GM19035 (cell line): ENCODE measurements at regions not wholly inside any gene's neighbourhood (a gene's known extent, or its start where the extent isn't known, plus 50 kb on each side); places are given as distances from the start of the nearest gene placed in this dataset.

Experiments
- ATAC-seq: cut with Tn5 transposase; IDR thresholded peaks from one replicate; pipeline ENCODE4 v1.9.1; 2021; ENCODE audit not compliant: unreplicated experiment

DNA sequence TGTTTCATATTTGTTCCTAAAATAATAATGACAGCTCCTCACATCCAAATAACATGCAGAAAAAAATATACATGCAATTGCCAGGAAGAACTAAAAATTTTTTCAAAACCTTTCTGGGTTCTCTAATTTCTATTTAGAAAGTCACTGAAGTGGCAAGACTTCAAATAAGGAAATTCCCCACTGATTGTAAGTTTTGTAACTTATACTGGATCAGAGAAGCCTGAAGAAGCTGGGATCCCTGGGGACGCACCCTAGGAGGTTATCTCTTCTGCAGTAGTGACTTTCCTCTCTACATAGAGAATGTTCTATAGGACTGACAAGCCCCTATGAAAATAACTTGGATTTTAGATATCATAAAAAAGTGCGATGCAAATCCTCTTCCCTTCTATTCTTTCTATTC, 182.6 kb downstream of the MRPL39 start:
- ATAC-seq, result no peak

DNA sequence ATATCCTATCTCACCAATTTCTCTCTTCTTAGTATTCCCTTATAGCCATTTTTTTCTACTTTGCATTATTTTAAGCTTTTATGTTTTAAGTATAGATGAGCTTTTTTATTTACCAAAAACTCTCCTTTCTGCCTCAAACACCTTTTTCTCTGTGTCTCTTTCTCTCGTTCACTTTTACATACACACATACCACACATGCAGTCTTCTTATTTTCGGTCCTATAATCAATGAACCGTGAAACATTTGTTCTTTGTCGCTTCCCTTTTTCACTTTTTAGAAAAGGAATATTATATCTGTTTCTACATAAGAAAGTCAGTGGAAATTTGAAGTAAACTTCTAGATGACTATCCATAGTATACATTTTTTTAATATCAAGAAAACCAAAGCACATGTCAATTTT, 183.2 kb downstream of the MRPL39 start:
- ATAC-seq, result no peak

DNA sequence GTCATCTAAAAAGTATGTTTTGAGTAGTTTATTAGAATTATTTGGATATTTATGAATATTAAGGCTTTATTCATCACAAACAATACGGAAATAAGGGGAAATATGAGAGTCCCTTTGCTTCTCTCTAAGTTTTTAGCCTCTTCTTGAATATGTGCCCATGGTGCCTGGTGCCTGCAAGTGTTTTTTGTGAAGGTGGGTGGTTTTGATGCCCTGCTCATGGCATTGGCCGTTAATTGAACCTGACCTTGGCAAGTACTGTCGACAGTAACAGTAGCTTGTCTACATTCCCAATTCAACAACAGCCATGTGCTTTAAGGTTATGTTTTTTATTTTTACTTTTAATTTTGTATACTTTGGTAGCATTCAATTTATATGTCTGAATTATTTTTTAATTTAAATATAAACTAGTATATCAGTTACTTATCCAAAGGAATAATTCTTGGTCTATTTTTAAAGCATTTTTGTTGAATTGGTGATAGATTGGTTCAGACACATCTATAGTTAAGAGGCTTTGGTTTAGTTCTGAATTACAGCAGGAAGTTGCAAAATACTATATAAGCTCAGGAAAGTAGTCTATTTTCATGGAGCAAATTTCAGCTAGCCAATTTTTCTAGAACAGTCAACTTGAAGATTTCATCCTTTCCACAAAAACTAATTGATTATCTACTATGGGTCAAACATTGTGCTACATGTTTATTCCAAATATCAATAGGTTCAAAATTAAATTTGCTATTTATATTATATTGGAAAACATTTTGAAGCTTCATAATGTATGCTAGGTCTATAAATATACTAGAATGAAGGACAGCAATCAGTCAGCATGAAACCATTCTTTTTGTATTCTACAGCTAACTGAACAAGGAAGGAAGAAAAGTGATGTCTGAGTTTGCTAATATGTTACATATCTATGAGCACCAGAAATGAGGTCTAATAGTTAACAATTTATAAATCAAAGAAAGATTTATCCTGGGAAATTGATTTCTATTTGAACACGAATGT, 184.4 kb downstream of the MRPL39 start:
- ATAC-seq, result no peak

DNA sequence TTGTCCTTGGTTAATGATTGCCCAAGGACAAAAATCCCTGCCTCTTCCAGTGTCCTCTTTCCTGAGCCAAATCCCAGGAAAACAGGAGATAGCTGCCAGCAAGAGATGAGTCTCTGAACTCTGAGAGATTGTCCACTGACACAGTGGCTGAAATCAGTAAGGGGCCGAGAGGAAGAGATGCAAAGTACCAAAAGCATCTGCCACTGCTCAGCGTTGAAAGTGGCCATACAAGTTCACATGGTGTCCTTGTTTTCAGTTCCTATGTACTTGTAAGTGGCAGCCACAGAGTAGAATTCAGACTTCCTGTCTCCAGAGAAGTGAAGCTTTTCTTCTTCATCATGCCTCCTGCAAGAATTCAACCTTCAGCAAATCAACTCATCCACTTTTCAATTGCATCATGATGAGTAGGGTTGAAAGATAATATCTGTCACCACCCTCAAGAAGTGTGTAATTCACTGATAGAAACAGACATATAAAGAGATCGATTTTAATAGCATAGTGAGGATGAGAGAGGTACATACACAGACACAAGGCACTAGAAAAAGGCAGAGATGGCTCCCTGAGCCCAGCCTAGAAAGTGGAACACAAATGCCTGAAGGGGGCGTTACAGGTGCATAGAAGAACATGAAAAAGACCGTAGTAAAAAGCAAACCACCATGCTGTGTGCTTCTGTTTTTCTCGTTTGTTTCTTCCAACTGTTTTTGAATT, 185.8 kb downstream of the MRPL39 start:
- ATAC-seq, result peak; percentile 68

DNA sequence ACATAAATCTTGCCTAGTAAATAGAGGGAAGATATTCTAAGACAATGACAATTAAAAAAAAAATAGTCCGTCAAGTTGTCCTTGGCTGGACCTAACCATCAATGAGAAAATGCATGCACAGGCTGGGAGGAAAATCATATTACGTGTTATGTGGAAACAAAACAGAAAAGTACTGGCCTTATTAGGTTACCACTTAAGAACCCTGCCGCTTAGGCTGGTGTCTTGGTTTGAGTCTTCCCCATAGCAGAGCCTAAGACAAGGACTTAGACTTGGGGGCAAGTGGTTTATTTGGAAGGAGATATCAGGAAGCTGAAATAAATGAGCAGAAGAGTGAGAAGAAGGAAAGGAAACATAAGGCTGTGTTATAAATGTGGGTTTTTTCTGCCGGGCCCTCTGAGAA, 186.4 kb downstream of the MRPL39 start:
- no peak for ATAC-seq

DNA sequence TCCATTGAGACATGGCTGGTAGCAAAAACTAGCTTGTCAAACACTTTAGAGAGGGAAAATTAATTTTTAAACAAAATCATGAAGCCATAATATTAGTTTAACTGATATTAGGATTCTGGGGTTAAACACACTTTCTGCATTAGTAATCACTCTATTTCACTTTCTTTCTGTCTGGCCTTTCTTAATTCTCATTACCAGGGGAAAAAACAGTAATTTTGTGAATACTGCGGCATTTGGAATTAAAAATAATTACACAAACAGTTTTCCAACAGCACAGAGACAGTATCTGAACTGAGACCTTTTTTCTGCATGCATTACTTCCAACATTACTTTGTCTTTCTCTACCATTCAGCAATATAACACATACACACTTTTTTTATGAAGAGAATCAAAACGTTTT, 190.6 kb downstream of the MRPL39 start:
- no peak for ATAC-seq

DNA sequence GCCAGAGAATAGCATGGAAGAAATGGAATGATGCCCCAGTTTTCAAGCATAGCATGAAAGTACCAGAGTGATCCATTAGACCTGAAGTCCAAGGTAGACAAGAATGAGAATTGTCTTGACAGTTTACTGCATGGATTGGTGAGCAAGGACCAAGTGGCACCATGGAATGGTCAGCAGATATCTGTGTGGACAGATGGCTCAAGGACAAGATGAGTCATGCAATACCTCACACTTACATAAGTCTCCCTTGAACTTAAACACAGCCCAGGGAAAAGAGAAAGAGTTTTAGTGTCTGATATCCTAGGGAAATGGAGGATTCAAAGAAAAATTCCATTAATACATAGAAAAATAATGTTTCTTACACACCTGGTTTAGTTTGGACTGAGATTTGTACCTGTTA, 195.2 kb downstream of the MRPL39 start:
- no peak for ATAC-seq

DNA sequence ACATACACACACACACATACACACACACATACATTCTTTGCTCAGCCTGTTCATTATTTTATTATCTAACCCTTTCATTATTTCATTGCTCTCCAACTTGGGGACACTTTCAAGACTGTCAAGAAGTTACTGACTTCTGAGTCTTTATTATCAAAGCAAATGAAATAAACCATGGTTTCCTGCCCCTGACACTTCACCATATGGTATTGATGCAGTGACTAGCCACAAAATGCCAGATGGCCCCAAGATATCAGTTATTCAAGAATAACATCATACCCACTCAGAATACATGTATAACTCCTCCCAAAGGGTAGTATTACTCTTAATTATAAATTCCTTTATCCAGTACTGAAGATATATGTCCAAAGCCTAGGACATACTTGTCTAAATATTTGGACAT, 197.3 kb downstream of the MRPL39 start:
- no peak for ATAC-seq

DNA sequence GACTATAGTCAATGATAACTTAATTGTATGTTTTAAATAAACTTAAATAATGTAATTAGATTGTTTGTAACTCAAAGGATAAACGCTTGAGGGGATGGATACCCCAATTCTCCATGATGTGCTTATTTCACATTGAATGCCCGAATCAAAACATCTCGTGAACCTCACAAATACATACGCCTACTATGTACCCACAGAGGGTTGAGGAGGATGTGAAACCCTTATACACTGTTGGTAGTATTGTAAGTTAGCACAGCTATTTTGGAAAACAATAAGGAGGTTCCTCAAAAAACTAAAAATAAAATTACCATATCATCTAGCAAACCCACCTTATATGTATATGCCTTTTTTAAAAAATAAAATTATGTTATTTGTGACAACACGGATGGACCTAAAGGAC, 198.6 kb downstream of the MRPL39 start:
- no peak for ATAC-seq

DNA sequence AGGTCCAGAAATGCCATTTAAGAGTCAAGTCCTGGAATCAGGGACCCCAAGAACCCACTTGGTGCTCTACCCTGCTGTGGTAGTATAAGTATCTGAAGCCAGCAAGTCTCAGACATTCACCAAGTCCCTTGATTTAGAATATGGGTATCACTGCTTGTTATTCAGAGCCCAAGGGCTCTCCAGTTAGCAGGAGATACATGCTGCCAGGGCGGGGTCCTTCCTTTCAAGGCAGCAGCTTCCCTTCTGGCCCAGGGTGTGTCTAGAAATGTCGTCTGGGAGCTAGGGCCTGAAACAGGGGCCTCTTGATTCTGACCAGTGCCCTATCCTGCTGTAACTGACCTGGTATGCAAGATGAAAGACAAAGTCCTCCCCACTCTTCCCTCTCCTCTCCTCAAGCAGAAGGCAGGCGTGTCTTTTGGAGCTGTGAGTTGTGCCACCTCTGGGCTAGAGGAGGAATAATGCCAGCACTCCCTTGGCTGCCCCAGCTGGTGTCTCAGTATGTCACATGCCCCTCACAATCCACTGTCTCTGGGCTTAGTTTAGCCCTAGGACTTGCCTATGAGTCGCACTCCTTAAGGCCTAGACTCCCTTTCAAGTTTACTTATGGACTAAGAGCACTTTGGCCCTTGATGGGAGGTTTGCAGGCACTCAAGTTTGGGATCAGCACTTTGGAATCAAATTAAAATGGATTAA, 200.2 kb downstream of the MRPL39 start:
- ATAC-seq, result no peak

DNA sequence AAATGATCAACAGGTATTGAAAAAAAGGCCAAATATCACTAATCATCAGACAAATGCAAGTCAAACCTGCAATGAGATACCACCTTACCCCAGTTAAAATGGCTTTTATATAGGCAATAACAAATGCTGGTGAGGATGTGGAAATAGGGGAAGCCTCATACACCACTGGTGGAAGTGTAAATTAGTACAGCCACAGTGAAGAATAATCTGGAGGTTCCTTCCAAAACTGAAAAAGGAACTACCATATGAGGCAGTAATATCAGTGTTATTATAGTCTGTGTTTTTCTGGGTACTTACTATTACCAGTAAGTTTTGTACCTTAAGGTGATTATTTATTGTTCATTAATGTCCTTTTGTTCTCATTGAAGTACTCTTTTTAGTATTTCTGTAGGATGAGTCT, 201.3 kb downstream of the MRPL39 start:
- no peak for ATAC-seq

DNA sequence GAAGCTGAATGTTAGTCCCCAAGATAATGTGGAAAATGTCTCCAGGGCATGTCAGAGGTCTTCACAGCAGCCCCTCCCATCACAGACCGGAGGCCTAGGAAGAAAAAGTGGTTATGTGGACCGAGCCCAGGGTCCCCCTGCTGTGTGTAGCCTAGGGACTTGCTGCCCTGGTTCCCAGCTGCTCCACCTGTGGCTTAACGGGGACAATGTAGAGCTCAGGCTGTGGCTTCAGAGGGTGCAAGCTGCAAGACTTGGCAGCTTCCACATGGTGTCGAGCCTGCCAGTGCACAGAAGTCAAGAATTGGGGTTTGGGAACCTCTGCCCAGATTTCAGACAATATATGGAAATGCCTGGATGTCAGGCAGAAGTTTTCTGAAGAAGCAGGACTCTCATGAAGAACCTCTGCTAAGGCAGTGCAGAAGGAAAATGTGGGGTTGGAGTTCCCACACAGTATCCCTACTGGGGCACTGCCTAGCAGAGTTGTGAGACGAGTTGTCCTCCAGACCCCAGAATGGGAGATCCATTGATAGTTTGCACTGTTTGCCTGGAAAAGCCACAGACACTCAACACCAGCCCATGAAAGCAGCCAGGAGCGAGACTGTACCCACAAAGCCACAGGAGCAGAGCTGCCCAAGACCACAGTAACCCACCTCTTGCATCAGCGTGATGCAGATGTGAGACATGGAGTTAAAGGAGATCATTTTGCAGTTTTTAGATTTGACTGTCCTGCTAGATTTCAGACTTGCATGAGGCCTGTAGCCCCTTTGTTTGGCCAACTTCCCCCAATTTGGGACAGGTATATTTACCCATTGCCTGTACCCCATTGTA, 204.9 kb downstream of the MRPL39 start:
- no peak for ATAC-seq

DNA sequence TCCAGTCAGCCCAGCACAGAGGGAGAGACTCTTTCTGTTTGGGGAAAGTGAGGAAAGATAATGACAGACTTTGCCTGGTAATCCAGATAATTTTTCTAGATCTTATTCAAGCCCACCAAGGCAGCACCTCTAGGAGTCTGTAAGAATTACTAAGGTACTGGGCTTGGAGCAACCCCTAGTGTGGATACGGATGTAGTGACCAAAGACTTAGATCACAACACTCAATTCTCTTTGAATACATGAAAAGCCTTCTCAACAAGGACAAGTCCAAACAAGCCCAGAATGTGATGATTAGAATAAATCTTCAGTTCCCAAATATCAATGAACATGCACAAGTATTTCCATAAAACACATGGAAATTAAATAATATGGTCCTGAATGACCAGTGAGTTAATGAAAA, 206.9 kb downstream of the MRPL39 start:
- ATAC-seq, result no peak

DNA sequence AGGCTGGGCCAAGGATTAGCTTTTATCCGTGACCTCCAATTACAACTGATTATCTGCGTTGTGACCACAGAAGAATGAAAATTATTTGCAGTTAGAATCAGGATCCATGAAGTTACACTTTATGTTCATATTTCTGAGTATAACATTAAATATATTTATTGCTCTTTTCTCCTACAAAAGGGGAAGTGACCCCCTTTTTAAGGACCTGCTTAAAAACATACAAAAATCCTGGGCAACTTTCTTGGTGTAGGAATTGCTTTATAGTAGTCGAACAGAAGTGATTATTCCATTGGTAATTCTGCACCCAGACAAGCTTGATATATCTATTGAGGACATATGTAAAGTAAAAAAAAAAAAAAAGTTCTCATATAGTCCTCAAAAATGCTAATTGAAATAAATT, 208.7 kb downstream of the MRPL39 start:
- no peak for ATAC-seq

DNA sequence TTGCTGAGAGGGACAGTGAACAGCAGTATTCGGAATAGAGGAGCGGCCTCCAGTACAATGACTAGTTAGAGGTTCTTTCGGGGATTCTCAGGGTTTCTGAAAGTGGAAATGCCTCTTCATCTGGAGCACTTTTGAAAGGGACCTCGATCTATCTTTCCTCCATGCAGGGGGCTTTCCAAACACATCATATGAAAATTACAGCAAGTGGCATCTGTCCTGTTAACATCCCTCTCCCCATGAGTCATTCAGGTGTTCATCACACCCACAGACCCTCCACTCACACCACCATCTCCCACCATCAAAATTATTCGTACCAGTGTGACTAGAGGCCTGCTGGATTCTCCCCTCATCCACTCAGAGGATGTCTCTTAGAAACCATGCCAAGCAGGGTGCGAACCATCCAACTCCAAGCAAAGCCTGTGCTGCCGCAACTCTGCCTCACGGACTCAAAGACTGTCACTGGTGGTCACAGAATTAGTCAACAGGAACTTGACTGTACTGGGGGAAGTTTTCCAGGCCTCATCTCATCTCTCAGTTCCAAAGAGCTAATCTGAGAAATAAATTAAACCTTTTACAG, 211.1 kb downstream of the MRPL39 start:
- peak; percentile 92 for ATAC-seq

DNA sequence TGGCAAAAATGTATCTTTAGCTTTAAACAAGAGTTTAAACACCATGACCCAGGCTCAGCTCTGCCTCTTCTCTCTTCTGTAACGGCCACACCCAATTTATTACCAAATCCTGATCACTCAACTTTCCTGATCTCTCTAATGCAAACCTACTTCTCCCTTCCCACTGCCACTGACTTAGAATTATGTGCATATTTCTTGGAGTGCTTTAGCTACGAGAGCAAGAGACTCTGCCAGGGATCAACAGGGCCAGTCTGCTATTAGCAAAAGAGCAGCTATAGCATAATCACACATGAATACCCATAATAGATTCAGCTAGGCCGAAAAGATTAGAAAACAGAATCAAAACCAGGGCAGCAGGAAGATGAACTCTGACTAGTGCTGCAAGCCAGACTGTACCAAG, 215.5 kb downstream of the MRPL39 start:
- no peak for ATAC-seq

DNA sequence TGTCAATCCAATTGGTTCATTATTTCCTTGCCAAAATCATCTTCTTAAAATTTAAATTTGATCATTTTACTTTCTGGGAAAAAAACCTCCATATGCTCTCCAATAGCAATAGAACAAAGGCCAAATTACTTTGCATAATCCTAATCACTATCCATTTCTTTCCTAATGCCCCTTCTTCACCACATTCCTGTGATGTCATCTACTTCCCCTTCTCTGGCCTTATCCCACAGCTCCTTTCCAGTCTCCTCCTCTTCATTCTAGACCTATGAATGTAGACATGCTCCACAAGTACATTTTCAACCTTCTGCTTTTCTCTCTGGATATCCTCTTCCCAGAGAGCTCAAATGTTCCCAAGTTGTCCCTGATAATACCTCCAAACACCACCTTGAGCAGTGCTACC, 216.6 kb downstream of the MRPL39 start:
- no peak for ATAC-seq

DNA sequence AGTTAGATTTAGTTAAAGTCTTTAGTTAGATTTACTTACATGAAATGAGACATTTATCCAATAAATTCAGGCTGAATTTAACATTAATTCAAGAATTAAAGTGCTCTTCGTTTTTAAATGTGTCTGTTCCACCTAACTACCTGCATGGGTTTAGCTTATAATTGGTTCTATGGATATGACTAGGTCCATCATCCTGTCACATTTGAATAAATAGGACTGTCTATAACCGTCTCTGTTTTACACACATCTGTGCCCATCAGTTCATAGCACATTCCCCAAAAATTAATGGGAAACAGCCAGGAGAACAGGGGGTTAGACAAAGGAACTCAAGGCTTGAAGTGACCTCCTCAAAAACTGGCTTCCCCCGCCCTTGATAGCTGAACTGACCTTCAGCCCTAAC, 219.6 kb downstream of the MRPL39 start:
- no peak for ATAC-seq

DNA sequence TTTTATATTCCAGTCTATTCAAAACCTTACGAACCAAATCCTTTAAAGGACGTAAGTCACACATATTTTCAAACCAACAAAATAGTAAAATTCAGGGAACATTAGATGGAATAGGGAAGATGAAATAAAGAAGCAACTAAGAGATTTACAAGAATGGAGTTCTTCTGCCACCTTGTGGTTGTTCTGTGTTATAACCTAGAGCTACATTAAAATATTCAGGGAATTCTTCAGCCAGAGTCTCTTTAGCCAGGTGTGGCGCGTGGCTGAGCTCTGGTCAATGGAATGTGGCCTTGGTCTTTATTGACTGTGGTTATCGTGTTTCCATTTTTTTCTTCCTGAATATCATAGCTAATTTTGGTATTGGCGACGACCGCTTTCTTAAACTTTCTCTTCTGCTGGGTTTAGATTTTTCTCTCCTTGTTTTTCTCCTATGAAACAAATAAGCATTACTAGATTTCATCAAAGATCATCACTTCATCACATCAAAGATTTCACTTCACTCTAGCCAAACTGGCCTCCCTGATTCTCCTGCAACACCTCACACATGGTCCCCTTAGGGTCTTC, 221.3 kb downstream of the MRPL39 start:
- ATAC-seq, result no peak

DNA sequence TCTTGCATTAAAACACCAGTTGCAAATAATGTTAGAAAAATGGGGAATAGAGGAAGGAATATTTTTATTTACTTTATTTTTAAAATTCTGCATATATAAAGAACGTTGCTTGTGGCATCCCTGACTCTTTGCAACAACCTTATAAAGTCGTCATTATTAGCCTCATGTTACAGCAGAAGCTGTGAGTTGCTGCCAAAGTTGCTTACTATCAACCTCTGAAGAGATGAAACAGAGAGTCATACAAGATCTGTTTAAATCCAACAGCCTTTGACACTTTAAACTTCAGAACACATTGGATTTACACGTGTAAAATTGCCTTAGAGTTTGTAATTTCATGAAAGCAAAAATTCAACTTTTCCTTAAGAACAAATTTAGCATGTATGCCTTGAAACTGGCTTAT, 221.9 kb downstream of the MRPL39 start:
- ATAC-seq, result no peak
